Adrenal gland (tissue), 9 donors: ENCODE measurements at regions not wholly inside any gene's neighbourhood (a gene's known extent, or its start where the extent isn't known, plus 50 kb on each side); places are given as distances from the start of the nearest gene placed in this dataset.
"Not testable (repeated sequence)": the region's sequence is repeated elsewhere in the genome, so short reads cannot be mapped to it uniquely, and the experiment has no call there.

Experiments used
- DNase-seq, 7 donors: peaks; one replicate each; pipeline ENCODE4 v3.0.0-alpha.2; 2019 to 2020
- H3K27ac ChIP-seq, 5 donors: fragments of 200-600 bp; sonication (generic) in 4 of 5; 1 replicate in 3 of 5; 2 replicates in 2 of 5; pipeline versions ENCODE4 v1.5.1 to v1.8.0; 2016 to 2020; ENCODE audit warnings: mild to moderate bottlenecking in 1 of 5
- H3K27me3 ChIP-seq: fragments of 200-600 bp; 2 replicates; pipeline ENCODE4 v1.8.0; 2021
- H3K36me3 ChIP-seq, 2 donors: fragments of 200-600 bp; replicated peaks in 1 of 2; 1 replicate in 1 of 2; 2 replicates in 1 of 2; pipeline versions ENCODE4 v1.5.1 to v1.8.0; 2018 to 2022
- H3K4me1 ChIP-seq, 2 donors: fragments of 200-600 bp; replicated peaks in 1 of 2; 1 replicate in 1 of 2; 2 replicates in 1 of 2; pipeline versions ENCODE4 v1.5.1 to v1.8.0; 2018 to 2021
- H3K4me3 ChIP-seq, 4 donors: fragments of 200-600 bp; sonication (generic) in 3 of 4; one replicate each; pipeline ENCODE4 v1.5.1; 2016 to 2018
- H3K9me3 ChIP-seq, 3 donors: fragments of 200-600 bp; sonication (generic) in 1 of 3; replicated peaks in 1 of 3; 1 replicate in 2 of 3; 2 replicates in 1 of 3; pipeline versions ENCODE4 v1.5.1 to v1.8.0; 2016 to 2021
- WGBS, 4 donors: extraction: QIAGEN DNeasy Blood & Tissue Kit in 2 of 4; methylation state at CpG; one replicate each; pipeline versions ENCODE4 v1.1.5 to v1.1.7; 2013 to 2017; 5-methylcytosine and 5-hydroxymethylcytosine counted together
- intact Hi-C, 2 donors: fragments of 100-400 bp; cut with DNase I; formaldehyde crosslinking; loops; one replicate each; pipeline versions ENCODE4 v1.14.1 to v1.15.0; 2022 to 2023
- donor health status: healthy with polysubstance abuse.
- donor health status: Bipolar disorder and iron deficiency.
- donor health status: DM: yes; HTN: yes; CAD: no.
- donor health status: DM: no; HTN: no; CAD: no.
- donor health status: DM: no; HTN: no; CAD: no.

GRCh38 chrX:91206785-91207184 is 227.9 kb upstream of the PABPC5 start:
- 48 to 80% (median 58%) methylated on average over 7 to 12 of the region's 12 CpGs for whole genome bisulfite sequencing, 4 donors
- intact Hi-C loops, H3K9me3 ChIP-seq: not testable (repeated sequence)

More at GRCh38 chrX:91206785-91207184, 227.9 kb upstream of the PABPC5 start:
- peak in 1 of 7 donors; percentile 15 for DNase-seq
- not testable (repeated sequence) for H3K4me1 ChIP-seq, H3K27me3 ChIP-seq, H3K36me3 ChIP-seq, H3K27ac ChIP-seq, H3K4me3 ChIP-seq
